ENCODE measurements at regions not wholly inside any gene's neighbourhood (a gene's known extent, or its start where the extent isn't known, plus 50 kb on each side); places are given as distances from the start of the nearest gene placed in this dataset.

GRCh38 chrX:117653396-117653795, 463.2 kb downstream of the KLHL13 start:
- TF ChIP-seq CTCF (IDR thresholded peaks at IDR 0.05) (no peak), POLR2A (IDR thresholded peaks at IDR 0.05) (no peak)
